Neural cell (in vitro differentiated cells): ENCODE measurements at regions not wholly inside any gene's neighbourhood (a gene's known extent, or its start where the extent isn't known, plus 50 kb on each side); places are given as distances from the start of the nearest gene placed in this dataset.

Experiments
- H2AFZ ChIP-seq: fragments of 200-600, 300-800 bp; sonication (generic), shearing (Covaris generic); 2 replicates; pipeline ENCODE4 v1.6.0; 2014; ENCODE audit warnings: low read depth, mild to moderate bottlenecking, antibody characterized with exemption, low read length, moderate library complexity
- H3F3A ChIP-seq: fragments of 200-600 bp; shearing (Covaris generic); 2 replicates; pipeline ENCODE4 v1.6.1; 2016; ENCODE audit warnings: mild to moderate bottlenecking, moderate library complexity, mixed read lengths, antibody characterized with exemption, low read length; ENCODE audit not compliant: insufficient read depth, poor library complexity, severe bottlenecking
- H3K27ac ChIP-seq: fragments of 200-600, 300-800 bp; sonication (generic), shearing (Covaris generic); 2 replicates; pipeline ENCODE4 v1.5.1; 2014; ENCODE audit warnings: mild to moderate bottlenecking, low read length, moderate library complexity
- H3K27me3 ChIP-seq: fragments of 300-800, 200-600 bp; sonication (generic), shearing (Covaris generic); 2 replicates; pipeline ENCODE4 v1.6.0; 2014; ENCODE audit warnings: mild to moderate bottlenecking, low read depth, low read length, moderate library complexity; ENCODE audit not compliant: insufficient read depth
- H3K36me3 ChIP-seq: fragments of 300-800, 200-600 bp; sonication (generic), shearing (Covaris generic); 2 replicates; pipeline ENCODE4 v1.5.1; 2014; ENCODE audit warnings: mild to moderate bottlenecking, antibody characterized with exemption, low read length, moderate library complexity; ENCODE audit not compliant: insufficient read depth
- H3K4me2 ChIP-seq: fragments of 300-800, 200-600 bp; sonication (generic), shearing (Covaris generic); 2 replicates; pipeline ENCODE4 v1.6.0; 2014; ENCODE audit warnings: mild to moderate bottlenecking, low read length
- H3K4me3 ChIP-seq: fragments of 300-800, 200-600 bp; sonication (generic), shearing (Covaris generic); 2 replicates; pipeline ENCODE4 v1.5.1; 2014; ENCODE audit warnings: mild to moderate bottlenecking, low read length, moderate library complexity
- H3K79me2 ChIP-seq: fragments of 200-600 bp; shearing (Covaris generic); replicated peaks from 2 replicates; pipeline ENCODE4 v1.6.0; 2014; ENCODE audit warnings: mild to moderate bottlenecking, low read length, moderate library complexity; ENCODE audit not compliant: insufficient read depth
- H3K9ac ChIP-seq: fragments of 300-800, 200-600 bp; sonication (generic), shearing (Covaris generic); 2 replicates; pipeline ENCODE4 v1.6.1; 2016; ENCODE audit warnings: mild to moderate bottlenecking, low read length, mixed read lengths
- H3K9me2 ChIP-seq: fragments of 200-600 bp; shearing (Covaris generic); 2 replicates; pipeline ENCODE4 v1.6.1; 2016; ENCODE audit warnings: mild to moderate bottlenecking, low read length, mixed read lengths; ENCODE audit not compliant: insufficient read depth
- H3K9me3 ChIP-seq: fragments of 200-600, 300-800 bp; sonication (generic), shearing (Covaris generic); 2 replicates; pipeline ENCODE4 v1.6.1; 2016; ENCODE audit warnings: mild to moderate bottlenecking, mixed run types, low read length, moderate library complexity, mixed read lengths
- H4K20me1 ChIP-seq: fragments of 200-600 bp; shearing (Covaris generic); 2 replicates; pipeline ENCODE4 v1.6.1; 2016; ENCODE audit warnings: mild to moderate bottlenecking, mixed run types; ENCODE audit not compliant: insufficient read depth
- CTCF ChIP-seq: fragments of 450-650 bp; IDR thresholded peaks from 2 replicates; pipeline ENCODE4 v1.5.1; 2014; ENCODE audit warnings: antibody characterized with exemption, mild to moderate bottlenecking, moderate library complexity; ENCODE audit not compliant: poor library complexity, severe bottlenecking
- EP300 ChIP-seq: fragments of 450-650 bp; conservative IDR thresholded peaks from 2 replicates; pipeline ENCODE4 v1.6.1; 2014; ENCODE audit warnings: antibody characterized with exemption, mild to moderate bottlenecking, moderate library complexity; ENCODE audit not compliant: poor library complexity, severe bottlenecking
- EZH2 ChIP-seq: fragments of 200-600, 300-800 bp; shearing (Covaris generic), sonication (generic); IDR thresholded peaks from 2 replicates; pipeline ENCODE4 v1.6.1; 2014; ENCODE audit warnings: antibody characterized with exemption, low read length, borderline replicate concordance, mild to moderate bottlenecking; ENCODE audit not compliant: insufficient read depth, poor library complexity, severe bottlenecking
- MXI1 ChIP-seq: fragments of 450-650 bp; conservative IDR thresholded peaks from 2 replicates; pipeline ENCODE4 v1.6.1; 2014; ENCODE audit warnings: antibody characterized with exemption, mild to moderate bottlenecking; ENCODE audit not compliant: poor library complexity, severe bottlenecking
- POLR2AphosphoS5 ChIP-seq: IDR thresholded peaks from 2 replicates; pipeline ENCODE4 v1.6.1; 2012
- RAD21 ChIP-seq: fragments of 450-650 bp; conservative IDR thresholded peaks from 2 replicates; pipeline ENCODE4 v1.6.1; 2014; ENCODE audit warnings: antibody characterized with exemption, mild to moderate bottlenecking, moderate library complexity
- REST ChIP-seq: IDR thresholded peaks from 2 replicates; pipeline ENCODE4 v1.6.1; 2012; ENCODE audit warnings: borderline replicate concordance
- SMC3 ChIP-seq: fragments of 450-650 bp; conservative IDR thresholded peaks from 2 replicates; pipeline ENCODE4 v1.6.1; 2014; ENCODE audit warnings: antibody characterized with exemption, mild to moderate bottlenecking, moderate library complexity; ENCODE audit not compliant: poor library complexity
- TAF1 ChIP-seq: IDR thresholded peaks from 2 replicates; pipeline ENCODE4 v1.6.1; 2012; ENCODE audit warnings: low read depth

GRCh38 chr20:53881362-53881761 lies 189.0 kb downstream of the BCAS1 start:
- no peaks in the 10 kb centered on the region for H3K36me3 ChIP-seq
- no peaks in the 10 kb centered on the region for H3K79me2 ChIP-seq
- H3K9me2 ChIP-seq, result no peaks in the 10 kb centered on the region
- TF ChIP-seq CTCF, result no peak
- no peak for TF ChIP-seq SMC3
- TF ChIP-seq EZH2, result no peak
- TF ChIP-seq RAD21, result no peak
- TF ChIP-seq EP300, result no peak
- no peak for TF ChIP-seq TAF1
- no peak for TF ChIP-seq POLR2AphosphoS5
- no peak for TF ChIP-seq REST
- TF ChIP-seq MXI1, result no peak
- H3K27ac ChIP-seq, result no peak overlapping the region
- H3K9ac ChIP-seq, result no peak overlapping the region
- H3K9me3 ChIP-seq, result no peaks in the 10 kb centered on the region
- H2AFZ ChIP-seq, result no peak overlapping the region
- H3F3A ChIP-seq, result no peaks in the 10 kb centered on the region
- no peaks in the 10 kb centered on the region for H3K27me3 ChIP-seq
- no peak overlapping the region for H3K4me3 ChIP-seq
- H3K4me2 ChIP-seq, result no peak overlapping the region
- H4K20me1 ChIP-seq, result no peaks in the 10 kb centered on the region

GRCh38 chr20:53880108-53880641 lies 190.2 kb downstream of the BCAS1 start:
- H2AFZ ChIP-seq, result no peak overlapping the region

More at GRCh38 chr20:53880108-53880641, 190.2 kb downstream of the BCAS1 start:
- Histone ChIP-seq H3F3A (no peaks in the 10 kb centered on the region), H3K9me3 (no peaks in the 10 kb centered on the region), H3K27me3 (no peaks in the 10 kb centered on the region), H3K36me3 (no peaks in the 10 kb centered on the region), H3K27ac (no peak overlapping the region), H3K4me2 (no peak overlapping the region), H3K4me3 (no peak overlapping the region), H4K20me1 (no peaks in the 10 kb centered on the region), H3K9ac (no peak overlapping the region), H3K9me2 (no peaks in the 10 kb centered on the region), H3K79me2 (no peaks in the 10 kb centered on the region)
- TF ChIP-seq REST, result no peak
- TF ChIP-seq EZH2, result no peak
- no peak for TF ChIP-seq TAF1
- TF ChIP-seq EP300, result no peak
- TF ChIP-seq MXI1, result no peak
- no peak for TF ChIP-seq SMC3
- no peak for TF ChIP-seq RAD21
- no peak for TF ChIP-seq POLR2AphosphoS5
- no peak for TF ChIP-seq CTCF
